HG02840 (cell line): ENCODE measurements at regions not wholly inside any gene's neighbourhood (a gene's known extent, or its start where the extent isn't known, plus 50 kb on each side); places are given as distances from the start of the nearest gene placed in this dataset.

Experiments used
- ATAC-seq: cut with Tn5 transposase; IDR thresholded peaks from one replicate; pipeline ENCODE4 v1.9.1; 2021; ENCODE audit warnings: mild to moderate bottlenecking, moderate library complexity, moderate number of reproducible peaks; ENCODE audit not compliant: unreplicated experiment, low FRiP score

DNA sequence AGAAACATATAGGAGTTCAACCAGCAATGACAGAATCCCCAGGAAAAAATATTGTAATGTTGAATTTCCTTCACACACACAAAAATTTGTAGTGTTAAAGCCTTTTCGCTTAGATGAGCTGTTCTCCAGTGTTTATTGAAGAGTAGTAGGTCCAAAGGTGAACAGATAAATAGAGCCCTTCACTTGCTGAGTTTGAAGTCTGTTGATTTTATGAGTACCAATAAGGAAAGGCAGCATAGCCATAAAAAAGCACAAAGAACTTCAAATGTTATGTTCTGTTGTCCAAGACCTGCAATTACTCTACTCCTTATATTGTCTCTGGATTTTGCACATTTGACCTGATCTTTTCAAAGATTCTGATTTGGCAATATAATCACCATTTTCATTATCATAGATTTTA, 362.7 kb upstream of the B3GALT2 start:
- ATAC-seq: no peak

DNA sequence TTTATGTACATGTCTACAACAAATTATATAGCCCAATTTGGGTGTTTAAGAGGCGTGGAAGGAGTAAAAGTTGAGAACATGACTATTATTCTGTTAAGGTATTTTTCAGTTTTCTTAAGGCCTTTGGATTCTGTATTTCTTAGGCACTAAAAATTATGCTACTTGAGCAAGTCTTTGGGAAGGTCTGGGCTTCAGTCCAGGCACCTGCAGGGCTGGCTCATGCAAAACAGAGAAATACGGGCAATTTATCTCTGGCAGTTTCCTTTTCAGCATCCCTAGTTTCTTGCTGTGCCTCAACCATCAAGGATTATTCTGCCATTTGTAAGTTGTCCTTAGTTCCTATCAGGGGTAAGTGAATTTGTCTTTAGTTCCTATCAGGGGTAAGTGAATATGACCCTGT, 358.8 kb upstream of the B3GALT2 start:
- ATAC-seq: no peak

DNA sequence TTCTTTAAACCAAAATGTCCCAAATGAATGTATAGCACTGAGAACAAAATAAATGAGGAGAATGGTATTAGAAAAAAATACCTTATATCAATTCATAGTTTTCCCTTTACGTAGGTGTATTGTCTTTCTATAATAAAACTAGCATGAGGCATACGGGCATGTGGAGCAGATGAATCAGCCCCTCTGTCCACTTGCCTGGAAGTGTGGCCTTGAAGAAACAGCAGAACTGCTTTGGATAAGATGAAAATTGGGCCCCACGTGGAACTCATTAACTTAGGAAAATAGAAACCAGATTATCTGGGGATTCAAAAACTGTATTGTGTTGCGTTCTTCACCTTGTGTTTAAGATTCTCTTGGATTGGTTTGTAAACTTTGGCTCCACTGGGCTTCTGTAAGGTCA, 356.8 kb upstream of the B3GALT2 start:
- no peak for ATAC-seq

DNA sequence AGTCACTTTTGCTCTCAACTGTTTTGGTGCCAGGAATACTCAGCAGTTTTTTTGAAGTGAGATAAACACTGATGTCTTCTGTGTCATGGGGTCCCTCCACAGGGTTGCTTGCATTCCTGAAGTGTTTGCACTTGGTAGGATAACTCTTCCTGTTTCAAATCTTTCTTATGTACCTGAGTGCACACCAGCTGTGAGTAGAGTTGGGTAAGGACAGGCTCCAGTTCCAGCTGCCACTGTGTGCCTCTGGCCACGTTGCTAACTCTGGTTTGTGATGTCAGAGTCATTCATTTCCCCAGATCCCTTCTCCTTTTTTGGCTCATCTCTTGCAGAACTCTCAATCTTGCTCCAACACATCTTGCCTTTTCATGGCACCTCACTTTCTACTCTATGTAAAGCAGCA, 356.3 kb upstream of the B3GALT2 start:
- ATAC-seq: no peak

DNA sequence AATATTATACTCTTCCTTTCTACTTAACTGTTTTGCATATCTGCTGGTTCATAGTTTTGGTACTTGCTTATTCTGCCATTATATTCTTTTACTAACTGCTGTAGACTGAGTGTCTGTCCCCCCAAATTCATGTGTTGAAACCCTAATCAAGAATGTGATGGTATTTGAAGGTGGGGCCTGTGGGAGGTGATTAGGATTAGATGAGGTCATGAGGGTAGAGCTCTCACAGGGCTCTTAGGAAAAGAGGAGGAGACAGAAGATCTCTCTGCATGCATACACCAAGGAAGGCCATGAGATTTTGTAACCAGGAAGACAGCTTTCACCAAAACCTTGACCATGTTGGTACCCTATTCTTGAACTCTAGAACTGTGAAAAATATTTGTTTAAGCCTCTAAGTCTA, 354.1 kb upstream of the B3GALT2 start:
- peak; percentile 3 for ATAC-seq

DNA sequence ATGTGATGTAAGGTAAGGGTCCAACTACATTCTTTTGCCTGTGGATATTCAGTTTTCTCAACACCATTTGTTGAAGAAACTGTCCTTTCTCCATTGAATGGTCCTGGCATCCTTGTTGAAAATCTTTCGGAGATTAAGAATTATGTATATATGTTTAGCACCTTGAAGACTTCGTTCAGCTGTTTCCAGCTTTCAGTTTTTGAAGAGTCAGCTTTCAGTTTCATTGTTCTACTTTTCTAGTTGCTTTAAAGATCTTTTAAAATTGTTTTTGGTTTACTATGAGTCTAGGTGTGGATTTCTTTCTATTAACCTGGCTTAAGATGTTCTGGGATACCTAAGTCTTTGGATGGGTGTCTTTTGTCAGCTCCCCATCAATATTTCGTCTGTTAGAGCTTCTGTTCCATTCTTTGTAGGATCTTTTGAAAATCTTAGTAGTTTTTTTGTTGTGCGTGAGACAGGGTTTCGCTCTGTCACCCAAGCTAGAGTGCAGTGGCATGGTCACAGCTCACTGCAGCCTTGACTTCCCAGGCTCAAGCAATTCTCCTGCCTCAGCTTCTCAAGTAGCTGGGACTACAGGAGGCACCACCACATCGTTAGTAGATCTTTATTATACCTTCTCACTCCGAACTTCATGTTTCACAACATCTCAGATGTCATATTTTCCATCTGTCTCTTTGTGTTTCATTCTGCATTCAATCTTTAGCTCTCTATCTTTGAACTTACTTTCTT, 353.5 kb upstream of the B3GALT2 start:
- ATAC-seq: peak; percentile 64

DNA sequence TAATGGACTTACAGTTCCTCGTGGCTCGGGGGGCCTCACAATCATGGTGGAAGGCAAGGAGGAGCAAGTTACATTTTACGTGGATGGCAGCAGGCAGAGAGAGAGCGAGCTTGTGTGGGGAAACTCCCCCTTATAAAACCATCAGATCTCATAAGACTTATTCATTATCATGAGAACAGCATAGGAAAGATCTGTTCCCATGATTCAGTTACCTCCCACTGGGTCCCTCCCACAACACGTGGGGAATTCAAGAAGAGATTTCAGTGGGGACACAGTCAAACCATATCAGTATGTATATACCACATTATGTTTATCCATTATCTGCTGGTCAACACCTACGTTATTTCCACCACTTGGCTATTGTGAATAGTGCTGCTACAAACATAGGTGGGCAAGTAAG, 352.3 kb upstream of the B3GALT2 start:
- ATAC-seq: no peak

DNA sequence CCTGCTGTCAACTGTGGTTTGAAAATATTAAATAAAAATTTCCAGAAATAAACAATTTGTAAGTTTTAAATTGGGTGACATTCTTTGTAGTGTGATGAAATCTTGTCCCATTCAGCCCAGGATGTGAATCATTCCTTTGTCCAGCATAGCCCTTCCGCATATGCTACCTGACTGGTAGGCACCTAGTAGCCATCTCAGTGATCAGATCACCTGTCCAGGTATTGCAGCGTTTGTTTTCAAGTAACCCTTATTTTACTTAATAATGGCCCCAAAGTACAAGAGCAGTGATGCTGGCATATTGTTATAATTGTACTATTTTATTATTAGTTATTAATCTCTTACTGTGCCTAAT, 351.6 kb upstream of the B3GALT2 start:
- peak; percentile 9 for ATAC-seq

DNA sequence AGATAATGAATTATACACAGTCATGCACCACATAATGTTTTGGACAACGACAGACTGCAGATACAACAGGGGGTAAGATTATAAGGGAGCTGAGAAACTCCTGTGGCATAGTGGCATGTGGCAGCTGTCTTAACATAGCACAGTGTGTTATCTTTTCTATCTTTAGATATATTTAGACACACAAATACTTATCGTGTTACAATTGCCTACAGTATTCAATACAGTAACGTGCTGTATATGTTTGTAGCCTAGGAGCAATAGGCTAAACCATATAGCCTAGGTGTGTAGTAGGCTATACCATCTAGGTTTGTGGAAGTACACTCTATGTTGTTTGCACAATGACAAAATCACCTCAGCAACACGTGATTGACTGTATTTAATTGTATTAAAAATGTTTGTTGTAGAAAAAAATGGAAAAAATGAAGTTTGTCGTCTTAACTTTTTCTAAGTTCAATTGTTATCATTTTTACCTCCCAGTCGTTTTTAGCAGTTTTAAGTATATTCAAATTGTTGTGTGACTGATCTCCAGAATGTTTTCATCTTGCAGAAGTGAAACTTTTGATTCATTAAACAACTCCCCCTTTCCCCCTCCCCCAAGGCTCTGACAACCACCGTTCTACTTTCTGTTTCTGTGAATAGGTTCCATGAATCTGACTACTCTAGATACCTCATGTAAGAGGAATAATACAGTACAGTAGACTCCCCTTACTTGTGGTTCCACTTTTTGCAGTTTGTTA, 351.0 kb upstream of the B3GALT2 start:
- peak; percentile 83 for ATAC-seq

DNA sequence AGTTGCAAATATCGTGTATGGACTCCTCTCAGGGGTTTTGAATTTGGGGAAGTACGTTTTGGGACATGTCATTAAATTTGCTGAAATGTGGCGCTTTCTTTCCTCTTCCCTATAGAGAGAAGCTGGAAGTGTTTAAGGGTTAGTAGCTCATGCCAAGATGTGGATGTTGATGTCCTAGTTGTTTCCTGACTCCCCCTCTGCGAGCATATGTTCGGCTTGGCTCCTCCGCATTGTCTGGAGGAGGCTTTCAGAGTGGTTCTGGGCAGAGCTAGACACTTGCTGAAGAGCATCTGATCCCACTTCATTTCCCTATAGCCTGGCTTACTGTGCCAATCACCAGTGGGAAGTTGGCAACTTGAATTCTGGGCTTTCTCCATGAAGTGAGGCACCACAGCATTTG, 347.4 kb upstream of the B3GALT2 start:
- no peak for ATAC-seq

DNA sequence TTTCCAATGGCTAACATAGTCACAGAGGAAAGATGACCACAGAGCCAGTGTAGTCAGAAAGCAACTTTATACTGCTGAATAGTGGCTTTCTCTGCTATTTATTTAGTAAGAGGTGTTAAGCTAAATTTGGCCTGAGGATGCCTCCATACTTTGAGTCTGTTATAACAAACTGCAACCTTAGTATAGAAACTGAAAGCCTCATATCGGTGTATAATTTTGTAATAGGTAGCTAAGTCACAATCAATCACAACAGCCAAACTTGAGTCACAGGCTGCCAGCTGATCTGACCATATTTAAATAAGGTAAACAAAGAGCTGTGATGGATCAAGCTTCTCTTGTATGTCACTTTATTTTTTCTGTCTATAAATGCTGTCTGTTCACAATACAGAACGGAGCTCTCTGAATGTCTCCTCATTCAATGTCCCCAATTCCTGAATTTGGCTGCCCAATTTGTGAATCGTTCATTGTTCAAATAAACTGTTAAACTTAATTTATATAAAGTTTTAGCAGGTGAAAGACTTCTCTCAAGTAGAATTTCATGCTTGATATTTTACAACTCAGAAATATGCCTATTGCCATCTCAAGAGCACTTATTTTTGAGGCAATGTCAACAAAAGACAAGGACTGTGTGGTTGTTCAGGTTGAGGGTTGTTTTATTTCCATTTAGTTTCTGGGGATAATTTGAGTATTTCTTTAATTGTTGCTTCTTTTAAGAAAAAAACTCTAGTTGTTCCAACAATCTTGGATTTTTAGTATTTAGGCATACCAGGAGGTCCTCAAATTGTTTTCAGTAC, 339.7 kb upstream of the B3GALT2 start:
- no peak for ATAC-seq

DNA sequence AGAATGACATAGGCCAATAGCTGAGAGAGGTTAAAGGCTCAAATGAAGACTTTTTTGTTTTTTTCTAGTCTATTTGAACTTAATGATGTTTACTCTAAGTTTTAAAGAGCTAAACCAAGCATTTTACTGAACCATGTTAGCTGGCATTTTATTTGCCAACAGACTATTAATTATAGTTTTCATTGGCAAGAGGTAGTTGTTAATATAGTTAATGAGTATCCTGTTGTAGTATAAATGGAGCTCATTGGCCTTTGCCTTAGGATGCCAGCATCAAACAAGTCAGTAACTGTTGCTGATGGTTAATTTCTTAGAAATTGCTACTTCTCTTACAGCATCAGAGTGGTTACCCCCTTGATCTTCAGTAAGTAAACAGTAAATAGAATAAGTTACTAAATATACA, 339.0 kb upstream of the B3GALT2 start:
- ATAC-seq: no peak

DNA sequence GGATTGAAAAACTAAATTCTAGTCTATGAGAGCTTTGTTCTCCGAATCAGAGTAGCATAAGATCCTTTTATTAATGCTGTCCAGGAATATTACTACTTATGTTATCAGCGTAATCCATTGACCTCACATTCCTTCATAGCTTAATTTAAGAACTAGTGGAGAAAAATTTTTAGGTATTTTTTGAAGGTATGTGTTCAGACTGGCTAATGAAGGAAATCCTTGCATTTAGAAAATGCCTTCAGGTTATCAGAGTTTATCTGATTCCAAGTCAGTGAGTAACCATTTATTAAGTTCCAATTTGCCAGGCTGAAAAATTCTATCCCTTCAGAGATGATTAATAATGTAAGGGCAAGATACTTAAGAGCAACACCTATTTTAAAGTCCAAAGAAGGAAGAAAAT, 338.2 kb upstream of the B3GALT2 start:
- no peak for ATAC-seq

DNA sequence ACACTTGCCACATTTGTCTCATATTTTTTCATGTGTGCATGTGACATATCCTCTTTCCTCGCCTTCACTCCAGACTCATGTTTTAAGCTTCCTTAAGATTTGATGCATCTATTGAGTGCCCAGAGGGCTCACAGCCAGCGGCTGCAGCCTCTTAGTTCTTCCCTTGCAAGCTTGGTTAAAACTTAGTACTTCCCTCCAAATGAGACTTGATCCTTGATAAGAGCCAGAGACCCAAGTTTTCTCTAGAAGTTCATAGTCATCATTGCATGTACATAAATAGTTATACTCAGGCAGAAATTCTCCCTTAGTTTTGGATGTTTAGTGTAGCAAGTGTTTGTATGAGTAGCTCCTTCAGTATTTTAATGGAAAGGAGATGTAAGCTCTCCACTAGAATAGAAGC, 337.6 kb upstream of the B3GALT2 start:
- ATAC-seq: no peak

DNA sequence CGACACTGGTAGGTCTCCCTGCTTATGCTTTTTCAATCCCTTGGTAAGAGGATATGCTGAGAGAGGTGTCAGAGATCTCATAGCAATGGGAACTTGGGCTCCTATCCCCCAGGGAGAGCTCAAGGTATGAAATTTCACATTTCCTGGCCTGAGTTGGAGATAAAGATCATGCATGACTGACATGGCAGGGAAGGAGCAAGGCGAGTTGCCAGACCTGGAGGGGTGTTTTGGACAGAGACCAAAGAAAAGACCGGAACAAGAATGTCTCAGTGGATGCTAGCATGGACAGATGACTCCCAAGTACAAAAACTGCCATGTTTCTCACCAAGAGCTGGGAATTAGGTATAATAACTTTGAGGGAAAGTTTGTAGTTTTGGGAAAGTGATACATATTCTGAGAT, 334.1 kb upstream of the B3GALT2 start:
- no peak for ATAC-seq

DNA sequence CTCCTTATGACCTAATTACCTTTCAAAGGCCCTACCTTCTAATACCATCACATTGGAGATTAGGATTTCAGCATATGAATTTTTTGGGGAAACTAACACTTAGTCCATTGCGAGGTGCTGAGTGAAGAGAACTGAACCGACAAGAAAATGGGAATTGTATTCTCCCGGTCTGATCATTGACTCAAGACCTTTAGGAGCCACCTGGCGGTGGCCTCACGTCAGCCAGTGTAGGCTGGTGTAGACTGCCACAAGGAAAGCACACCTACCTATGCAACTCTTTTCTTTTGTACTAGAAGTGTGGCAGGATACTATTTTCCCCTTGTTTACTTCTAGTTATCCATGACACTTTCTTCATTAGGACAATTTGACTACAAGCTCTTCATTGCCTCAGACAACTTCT, 333.5 kb upstream of the B3GALT2 start:
- no peak for ATAC-seq

DNA sequence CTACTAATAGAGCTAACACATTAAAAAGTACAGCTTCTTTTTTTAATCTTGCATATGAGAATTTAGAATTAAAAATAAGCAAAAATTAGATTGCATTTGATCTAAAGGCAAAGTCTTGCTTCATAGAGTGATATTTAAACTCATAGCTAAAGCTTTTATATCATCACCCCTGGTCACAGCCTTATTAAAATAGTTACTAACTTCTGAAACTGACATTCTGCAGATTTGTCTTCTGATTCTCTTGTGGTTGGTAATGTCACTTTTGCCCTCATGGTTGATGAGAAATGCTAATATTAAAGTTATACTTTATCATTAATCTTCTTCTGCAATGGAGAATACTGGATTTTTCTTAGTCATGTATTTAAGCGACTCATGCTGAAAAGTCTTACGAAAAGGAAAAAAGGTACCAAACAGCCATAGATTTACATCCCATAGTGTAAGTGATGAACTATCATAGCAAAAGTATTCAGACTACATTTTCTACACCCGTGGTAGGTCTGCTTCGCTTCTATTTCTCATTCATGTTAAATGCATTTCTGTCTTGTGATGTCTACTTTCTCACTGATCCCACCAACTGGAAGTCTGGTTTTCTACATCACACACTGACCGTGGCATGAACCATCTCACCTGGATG, 330.5 kb upstream of the B3GALT2 start:
- no peak for ATAC-seq

DNA sequence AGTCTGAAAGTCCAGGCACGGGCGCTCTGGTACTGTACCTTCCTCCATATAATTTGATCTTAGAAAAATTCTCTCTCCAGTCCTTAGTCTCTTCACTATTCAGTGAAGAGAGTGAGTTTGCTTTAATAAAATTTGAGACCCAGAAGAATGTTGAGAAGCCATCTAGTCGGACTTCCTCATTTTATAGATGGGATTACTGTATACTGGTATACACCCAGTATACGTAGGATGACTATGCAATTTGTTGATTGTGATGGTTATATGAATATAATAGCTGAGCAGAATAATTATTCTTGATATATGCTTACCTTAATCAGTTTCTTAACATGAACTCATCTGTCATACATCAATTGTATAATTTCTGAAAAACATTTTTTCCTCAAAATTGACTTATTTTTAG, 328.0 kb upstream of the B3GALT2 start:
- no peak for ATAC-seq

DNA sequence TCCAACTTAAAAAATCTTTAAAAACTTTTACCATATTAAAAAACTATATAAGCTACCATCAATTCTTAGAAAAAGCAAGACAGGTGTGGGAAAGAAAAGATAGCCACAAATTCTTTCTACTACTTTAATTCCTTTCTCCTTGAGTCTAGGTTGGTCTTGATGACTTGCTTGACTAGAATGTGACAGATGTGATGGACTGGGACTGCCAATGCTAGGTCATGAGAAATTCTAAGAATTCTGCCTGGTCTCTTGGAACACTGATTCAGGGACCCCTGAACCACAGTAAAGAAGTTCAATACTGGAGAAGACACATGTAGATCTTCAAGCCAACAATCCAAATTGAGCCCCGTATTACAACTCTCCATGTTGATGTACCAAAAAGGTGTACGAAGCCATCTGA, 326.6 kb upstream of the B3GALT2 start:
- ATAC-seq: no peak

DNA sequence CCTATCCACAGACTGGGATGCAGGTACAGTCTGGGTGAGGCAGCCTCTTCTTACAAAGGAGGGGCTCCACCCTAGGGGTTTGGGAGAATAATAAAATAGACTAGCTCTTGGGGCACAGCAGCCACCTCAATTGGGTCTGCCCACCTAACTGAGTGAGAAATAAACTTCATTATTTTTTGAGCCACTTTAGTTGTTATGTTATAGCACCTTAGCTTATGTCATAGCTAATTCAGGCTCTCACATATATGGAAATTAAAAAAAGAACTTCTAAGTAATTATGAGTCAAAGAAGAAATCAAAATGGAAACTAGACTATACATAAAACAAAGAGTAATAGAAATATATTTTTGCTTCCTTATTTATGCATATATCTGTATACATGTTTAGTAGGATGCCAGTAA, 318.5 kb upstream of the B3GALT2 start:
- no peak for ATAC-seq

DNA sequence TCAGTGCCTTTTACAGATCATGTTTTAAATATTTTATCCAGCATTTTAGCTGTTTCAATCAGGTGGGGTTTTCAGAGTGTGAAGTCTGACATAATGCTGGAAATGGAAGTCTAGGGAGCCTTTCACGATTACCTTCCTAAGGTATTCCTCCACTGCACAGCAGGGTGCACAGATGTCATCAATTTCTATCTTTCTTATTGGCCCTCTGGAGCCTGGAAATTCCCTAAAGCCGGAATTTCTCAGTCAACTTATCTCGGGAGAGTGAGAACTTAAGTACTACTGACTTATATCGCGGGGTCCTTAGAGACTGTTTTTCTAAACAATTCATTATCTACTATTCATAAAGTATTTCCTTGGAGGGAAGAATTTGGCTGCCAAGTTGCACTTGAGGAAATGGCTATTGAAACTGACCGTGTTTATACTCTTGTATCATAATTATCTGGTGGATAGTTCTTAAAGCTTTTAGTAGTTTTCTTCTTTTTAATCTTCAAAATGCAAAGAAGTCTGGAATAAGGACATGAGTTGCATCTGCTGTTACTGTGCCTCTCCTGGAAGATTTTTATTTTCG, 311.8 kb upstream of the B3GALT2 start:
- ATAC-seq: no peak
